HEK293 (cell line): ENCODE measurements at regions not wholly inside any gene's neighbourhood (a gene's known extent, or its start where the extent isn't known, plus 50 kb on each side); places are given as distances from the start of the nearest gene placed in this dataset.

Experiments
- CTCF ChIA-PET: fragments of 350-600 bp; formaldehyde crosslinking; extraction: SDS; loops from one replicate; lab custom pipeline; 2021; ENCODE audit warnings: antibody characterized with exemption; lab: Yijun Ruan, JAX
- POLR2A ChIA-PET: fragments of 300-600 bp; formaldehyde crosslinking; extraction: SDS; loops from one replicate; lab custom pipeline; 2020; ENCODE audit warnings: antibody characterized with exemption, inconsistent platforms; lab: Yijun Ruan, JAX
- H3K27ac ChIP-seq: fragments of 200-500 bp; sonication (Bioruptor generic); 2 replicates; pipeline ENCODE4 v1.5.1; 2014; ENCODE audit warnings: low read depth, low read length, control low read depth, inconsistent platforms; ENCODE audit errors: extremely low read depth
- H3K36me3 ChIP-seq, 2 experiments: fragments of 200-500 bp in 1 of 2; sonication (Bioruptor generic) in 1 of 2; 1 replicate in 1 of 2; 2 replicates in 1 of 2; pipeline ENCODE4 v1.5.1; 2014 to 2017; ENCODE audit warnings: inconsistent platforms in 2 of 2, low read length in 2 of 2; ENCODE audit not compliant: control insufficient read depth in 2 of 2, insufficient read depth in 1 of 2
- H3K4me1 ChIP-seq: fragments of 200-500 bp; sonication (Bioruptor generic); 2 replicates; pipeline ENCODE4 v1.5.1; 2014; ENCODE audit warnings: mild to moderate bottlenecking, low read length, inconsistent platforms; ENCODE audit not compliant: control insufficient read depth, insufficient read depth
- H3K4me3 ChIP-seq: 2 replicates; pipeline ENCODE4 v1.5.1; 2011; ENCODE audit warnings: low read depth, mild to moderate bottlenecking, control low read depth, low read length, moderate library complexity
- H3K9me3 ChIP-seq: fragments of 200-500 bp; sonication (Bioruptor generic); 2 replicates; pipeline ENCODE4 v1.5.1; 2014; ENCODE audit warnings: low read depth, low read length, inconsistent platforms; ENCODE audit not compliant: control insufficient read depth, insufficient read depth
- IKZF3 ChIP-seq: fragments of 450-650 bp; IDR thresholded peaks from 2 replicates; pipeline ENCODE4 v1.5.0; 2018; ENCODE audit warnings: missing biosample characterization, mild to moderate bottlenecking, missing genetic modification characterization, moderate library complexity
- PATZ1 ChIP-seq: fragments of 450-650 bp; formaldehyde crosslinking; IDR thresholded peaks from 2 replicates; pipeline ENCODE4 v1.5.1; 2016; ENCODE audit warnings: missing biosample characterization, missing genetic modification characterization
- WT1 ChIP-seq: fragments of 450-650 bp; formaldehyde crosslinking; IDR thresholded peaks from 2 replicates; pipeline ENCODE4 v1.5.1; 2016; ENCODE audit warnings: missing biosample characterization, missing genetic modification characterization
- ZBTB1 ChIP-seq: fragments of 450-650 bp; formaldehyde crosslinking; IDR thresholded peaks from 2 replicates; pipeline ENCODE4 v1.5.1; 2016; ENCODE audit warnings: missing biosample characterization, missing genetic modification characterization
- ZBTB49 ChIP-seq: fragments of 450-650 bp; formaldehyde crosslinking; IDR thresholded peaks from 2 replicates; pipeline ENCODE4 v1.5.1; 2016; ENCODE audit warnings: missing biosample characterization, missing genetic modification characterization, low read depth
- ZNF121 ChIP-seq: fragments of 450-650 bp; formaldehyde crosslinking; IDR thresholded peaks from 2 replicates; pipeline ENCODE4 v1.5.1; 2016; ENCODE audit warnings: missing biosample characterization, missing genetic modification characterization
- ZNF530 ChIP-seq: fragments of 450-650 bp; formaldehyde crosslinking; IDR thresholded peaks from 2 replicates; pipeline ENCODE4 v1.5.1; 2016; ENCODE audit warnings: low read depth, missing biosample characterization, missing genetic modification characterization
- TF ChIP-seq, protein P1 (sequence below): fragments of 450-650 bp; formaldehyde crosslinking; IDR thresholded peaks from 2 replicates; pipeline ENCODE4 v1.5.1; 2016; ENCODE audit warnings: missing biosample characterization, missing genetic modification characterization
- TF ChIP-seq, protein P2 (sequence below): fragments of 450-650 bp; formaldehyde crosslinking; IDR thresholded peaks from 2 replicates; pipeline ENCODE4 v1.5.1; 2016; ENCODE audit warnings: missing biosample characterization, missing genetic modification characterization, borderline replicate concordance

- H3K27ac ChIP-seq = no peak overlapping the region
- POLR2A ChIA-PET = no interaction called here
These were observed 76.6 kb downstream of the YTHDF1 start for GRCh38 chr20:63139356-63139755.

GRCh38 chr20:63138855-63139341 lies 77.0 kb downstream of the YTHDF1 start:
- Histone ChIP-seq H3K4me3 (no peak overlapping the region), H3K36me3 (no peaks in the 10 kb centered on the region), H3K9me3 (no peaks in the 10 kb centered on the region), H3K4me1 (no peaks in the 10 kb centered on the region), H3K27ac (no peak overlapping the region)
- ChIA-PET CTCF (interaction anchor here (0.9 kb wide), 1 partner anchor 84 kb away, joined by 3 read pairs; no protein-coding TSS in a partner anchor), POLR2A (no interaction called here)
- TF ChIP-seq, protein P1, sequence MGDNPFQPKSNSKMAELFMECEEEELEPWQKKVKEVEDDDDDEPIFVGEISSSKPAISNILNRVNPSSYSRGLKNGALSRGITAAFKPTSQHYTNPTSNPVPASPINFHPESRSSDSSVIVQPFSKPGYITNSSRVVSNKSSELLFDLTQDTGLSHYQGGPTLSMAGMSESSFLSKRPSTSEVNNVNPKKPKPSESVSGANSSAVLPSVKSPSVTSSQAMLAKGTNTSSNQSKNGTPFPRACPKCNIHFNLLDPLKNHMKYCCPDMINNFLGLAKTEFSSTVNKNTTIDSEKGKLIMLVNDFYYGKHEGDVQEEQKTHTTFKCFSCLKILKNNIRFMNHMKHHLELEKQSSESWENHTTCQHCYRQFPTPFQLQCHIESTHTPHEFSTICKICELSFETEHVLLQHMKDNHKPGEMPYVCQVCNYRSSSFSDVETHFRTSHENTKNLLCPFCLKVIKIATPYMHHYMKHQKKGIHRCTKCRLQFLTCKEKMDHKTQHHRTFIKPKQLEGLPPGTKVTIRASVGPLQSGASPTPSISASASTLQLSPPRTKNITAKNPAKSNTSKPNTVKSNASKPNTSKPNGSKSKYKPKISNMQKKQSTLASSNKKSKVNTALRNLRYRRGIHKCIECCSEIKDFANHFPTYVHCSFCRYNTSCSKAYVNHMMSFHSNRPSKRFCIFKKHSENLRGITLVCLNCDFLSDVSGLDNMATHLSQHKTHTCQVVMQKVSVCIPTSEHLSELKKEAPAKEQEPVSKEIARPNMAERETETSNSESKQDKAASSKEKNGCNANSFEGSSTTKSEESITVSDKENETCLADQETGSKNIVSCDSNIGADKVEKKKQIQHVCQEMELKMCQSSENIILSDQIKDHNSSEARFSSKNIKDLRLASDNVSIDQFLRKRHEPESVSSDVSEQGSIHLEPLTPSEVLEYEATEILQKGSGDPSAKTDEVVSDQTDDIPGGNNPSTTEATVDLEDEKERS (tag by site-specific recombination) = no peak
- TF ChIP-seq, protein P2, sequence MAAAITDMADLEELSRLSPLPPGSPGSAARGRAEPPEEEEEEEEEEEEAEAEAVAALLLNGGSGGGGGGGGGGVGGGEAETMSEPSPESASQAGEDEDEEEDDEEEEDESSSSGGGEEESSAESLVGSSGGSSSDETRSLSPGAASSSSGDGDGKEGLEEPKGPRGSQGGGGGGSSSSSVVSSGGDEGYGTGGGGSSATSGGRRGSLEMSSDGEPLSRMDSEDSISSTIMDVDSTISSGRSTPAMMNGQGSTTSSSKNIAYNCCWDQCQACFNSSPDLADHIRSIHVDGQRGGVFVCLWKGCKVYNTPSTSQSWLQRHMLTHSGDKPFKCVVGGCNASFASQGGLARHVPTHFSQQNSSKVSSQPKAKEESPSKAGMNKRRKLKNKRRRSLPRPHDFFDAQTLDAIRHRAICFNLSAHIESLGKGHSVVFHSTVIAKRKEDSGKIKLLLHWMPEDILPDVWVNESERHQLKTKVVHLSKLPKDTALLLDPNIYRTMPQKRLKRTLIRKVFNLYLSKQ (tag by site-specific recombination) = no peak

More at GRCh38 chr20:63139356-63139755, 76.6 kb downstream of the YTHDF1 start:
- TF ChIP-seq ZNF530 (tag by site-specific recombination) = no peak
- TF ChIP-seq ZBTB1 (tag by site-specific recombination) = no peak
- TF ChIP-seq IKZF3 (tag by site-specific recombination) = no peak
- no peak for TF ChIP-seq PATZ1
- H3K9me3 ChIP-seq = no peaks in the 10 kb centered on the region
- no peaks in the 10 kb centered on the region for H3K36me3 ChIP-seq
- CTCF ChIA-PET = interaction anchor here (0.6 kb wide), 1 partner anchor 44 kb away, joined by 3 read pairs; no protein-coding TSS in a partner anchor
- H3K4me3 ChIP-seq = no peak overlapping the region
- no peaks in the 10 kb centered on the region for H3K4me1 ChIP-seq

DNA sequence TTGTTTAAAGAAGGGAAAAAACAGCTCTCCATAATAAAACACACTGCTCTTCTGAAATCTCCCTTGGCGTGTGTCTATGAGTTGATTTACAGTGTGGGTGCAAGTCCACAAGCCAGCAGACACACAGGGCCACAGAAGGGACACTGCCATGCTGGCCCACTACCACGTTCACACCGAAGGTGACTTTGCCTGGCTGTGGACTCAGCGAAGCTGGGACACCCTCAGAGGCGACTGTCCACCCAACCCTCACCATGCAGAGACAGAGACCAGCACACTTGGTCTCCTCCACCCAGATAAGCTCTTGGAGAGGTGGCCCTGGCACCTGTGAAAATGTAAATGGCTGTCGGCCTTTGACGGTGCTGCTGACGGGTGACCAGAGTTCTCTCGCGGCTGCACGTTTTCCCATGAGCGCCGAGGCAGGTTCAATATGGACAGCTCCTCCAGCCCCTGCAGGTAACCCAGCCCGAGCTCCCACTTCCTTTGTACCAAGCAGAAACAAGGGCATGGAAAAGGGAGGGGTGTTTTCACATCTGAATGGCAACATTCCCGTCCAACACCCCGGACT lies 78.0 kb downstream of the YTHDF1 start:
- Histone ChIP-seq H3K36me3 (no peaks in the 10 kb centered on the region), H3K4me3 (no peak overlapping the region), H3K27ac (no peak overlapping the region), H3K9me3 (no peaks in the 10 kb centered on the region), H3K4me1 (no peaks in the 10 kb centered on the region)
- TF ChIP-seq ZNF121 (tag by site-specific recombination) (no peak), ZBTB49 (tag by site-specific recombination) (no peak), WT1 (tag by site-specific recombination) (no peak)
- CTCF ChIA-PET = interaction anchor here (0.6 to 1.5 kb wide), 3 partner anchors 85 to 127 kb away, joined by 3 to 5 read pairs (median 4); no protein-coding TSS in a partner anchor
- POLR2A ChIA-PET = no interaction called here
